ENCODE measurements at regions not wholly inside any gene's neighbourhood (a gene's known extent, or its start where the extent isn't known, plus 50 kb on each side); places are given as distances from the start of the nearest gene placed in this dataset.

DNA sequence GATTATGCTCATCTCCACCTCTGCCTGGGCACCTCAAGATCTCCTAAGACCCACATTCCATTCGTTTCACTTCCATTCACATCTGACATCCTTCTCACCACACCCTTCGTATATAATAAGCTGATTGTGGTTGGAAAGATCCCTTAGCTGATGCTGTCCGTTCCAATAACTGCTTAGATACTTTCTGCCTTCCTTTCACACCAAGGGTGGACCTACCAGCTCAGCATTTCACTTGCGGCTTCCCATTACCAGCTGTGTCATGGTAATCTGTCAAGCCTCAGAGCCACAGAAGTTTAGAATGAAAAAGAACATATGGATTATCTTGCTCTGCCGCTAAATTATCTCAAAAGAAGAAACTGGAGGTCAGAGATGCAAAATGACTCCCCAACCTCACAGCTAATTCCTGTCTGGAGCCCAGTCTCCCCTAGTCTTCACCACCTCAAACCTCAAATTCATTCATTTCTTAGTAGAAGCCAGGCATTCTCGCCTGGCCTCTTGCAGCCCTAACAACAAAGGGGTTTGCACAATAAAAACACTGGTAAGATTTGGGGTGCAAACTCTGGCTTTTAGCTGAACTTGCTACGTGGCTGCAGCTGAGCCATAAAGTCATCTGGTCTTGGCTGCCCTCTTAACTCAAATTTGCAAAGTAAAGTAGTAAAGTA is 182.8 kb upstream of the HS3ST3A1 start (continued):
- TF ChIP-seq, protein P1, sequence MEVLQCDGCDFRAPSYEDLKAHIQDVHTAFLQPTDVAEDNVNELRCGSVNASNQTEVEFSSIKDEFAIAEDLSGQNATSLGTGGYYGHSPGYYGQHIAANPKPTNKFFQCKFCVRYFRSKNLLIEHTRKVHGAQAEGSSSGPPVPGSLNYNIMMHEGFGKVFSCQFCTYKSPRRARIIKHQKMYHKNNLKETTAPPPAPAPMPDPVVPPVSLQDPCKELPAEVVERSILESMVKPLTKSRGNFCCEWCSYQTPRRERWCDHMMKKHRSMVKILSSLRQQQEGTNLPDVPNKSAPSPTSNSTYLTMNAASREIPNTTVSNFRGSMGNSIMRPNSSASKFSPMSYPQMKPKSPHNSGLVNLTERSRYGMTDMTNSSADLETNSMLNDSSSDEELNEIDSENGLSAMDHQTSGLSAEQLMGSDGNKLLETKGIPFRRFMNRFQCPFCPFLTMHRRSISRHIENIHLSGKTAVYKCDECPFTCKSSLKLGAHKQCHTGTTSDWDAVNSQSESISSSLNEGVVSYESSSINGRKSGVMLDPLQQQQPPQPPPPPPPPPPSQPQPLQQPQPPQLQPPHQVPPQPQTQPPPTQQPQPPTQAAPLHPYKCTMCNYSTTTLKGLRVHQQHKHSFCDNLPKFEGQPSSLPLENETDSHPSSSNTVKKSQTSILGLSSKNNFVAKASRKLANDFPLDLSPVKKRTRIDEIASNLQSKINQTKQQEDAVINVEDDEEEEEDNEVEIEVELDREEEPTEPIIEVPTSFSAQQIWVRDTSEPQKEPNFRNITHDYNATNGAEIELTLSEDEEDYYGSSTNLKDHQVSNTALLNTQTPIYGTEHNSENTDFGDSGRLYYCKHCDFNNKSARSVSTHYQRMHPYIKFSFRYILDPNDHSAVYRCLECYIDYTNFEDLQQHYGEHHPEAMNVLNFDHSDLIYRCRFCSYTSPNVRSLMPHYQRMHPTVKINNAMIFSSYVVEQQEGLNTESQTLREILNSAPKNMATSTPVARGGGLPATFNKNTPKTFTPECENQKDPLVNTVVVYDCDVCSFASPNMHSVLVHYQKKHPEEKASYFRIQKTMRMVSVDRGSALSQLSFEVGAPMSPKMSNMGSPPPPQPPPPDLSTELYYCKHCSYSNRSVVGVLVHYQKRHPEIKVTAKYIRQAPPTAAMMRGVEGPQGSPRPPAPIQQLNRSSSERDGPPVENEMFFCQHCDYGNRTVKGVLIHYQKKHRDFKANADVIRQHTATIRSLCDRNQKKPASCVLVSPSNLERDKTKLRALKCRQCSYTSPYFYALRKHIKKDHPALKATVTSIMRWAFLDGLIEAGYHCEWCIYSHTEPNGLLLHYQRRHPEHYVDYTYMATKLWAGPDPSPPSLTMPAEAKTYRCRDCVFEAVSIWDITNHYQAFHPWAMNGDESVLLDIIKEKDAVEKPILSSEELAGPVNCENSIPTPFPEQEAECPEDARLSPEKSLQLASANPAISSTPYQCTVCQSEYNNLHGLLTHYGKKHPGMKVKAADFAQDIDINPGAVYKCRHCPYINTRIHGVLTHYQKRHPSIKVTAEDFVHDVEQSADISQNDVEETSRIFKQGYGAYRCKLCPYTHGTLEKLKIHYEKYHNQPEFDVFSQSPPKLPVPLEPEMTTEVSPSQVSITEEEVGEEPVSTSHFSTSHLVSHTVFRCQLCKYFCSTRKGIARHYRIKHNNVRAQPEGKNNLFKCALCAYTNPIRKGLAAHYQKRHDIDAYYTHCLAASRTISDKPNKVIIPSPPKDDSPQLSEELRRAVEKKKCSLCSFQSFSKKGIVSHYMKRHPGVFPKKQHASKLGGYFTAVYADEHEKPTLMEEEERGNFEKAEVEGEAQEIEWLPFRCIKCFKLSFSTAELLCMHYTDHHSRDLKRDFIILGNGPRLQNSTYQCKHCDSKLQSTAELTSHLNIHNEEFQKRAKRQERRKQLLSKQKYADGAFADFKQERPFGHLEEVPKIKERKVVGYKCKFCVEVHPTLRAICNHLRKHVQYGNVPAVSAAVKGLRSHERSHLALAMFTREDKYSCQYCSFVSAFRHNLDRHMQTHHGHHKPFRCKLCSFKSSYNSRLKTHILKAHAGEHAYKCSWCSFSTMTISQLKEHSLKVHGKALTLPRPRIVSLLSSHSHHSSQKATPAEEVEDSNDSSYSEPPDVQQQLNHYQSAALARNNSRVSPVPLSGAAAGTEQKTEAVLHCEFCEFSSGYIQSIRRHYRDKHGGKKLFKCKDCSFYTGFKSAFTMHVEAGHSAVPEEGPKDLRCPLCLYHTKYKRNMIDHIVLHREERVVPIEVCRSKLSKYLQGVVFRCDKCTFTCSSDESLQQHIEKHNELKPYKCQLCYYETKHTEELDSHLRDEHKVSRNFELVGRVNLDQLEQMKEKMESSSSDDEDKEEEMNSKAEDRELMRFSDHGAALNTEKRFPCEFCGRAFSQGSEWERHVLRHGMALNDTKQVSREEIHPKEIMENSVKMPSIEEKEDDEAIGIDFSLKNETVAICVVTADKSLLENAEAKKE (CRISPR knock-in tag; IDR thresholded peaks at IDR 0.05): no peak
- no peak for TF ChIP-seq JUNB (IDR thresholded peaks at IDR 0.05; ENCODE audit: unreplicated experiment)

DNA sequence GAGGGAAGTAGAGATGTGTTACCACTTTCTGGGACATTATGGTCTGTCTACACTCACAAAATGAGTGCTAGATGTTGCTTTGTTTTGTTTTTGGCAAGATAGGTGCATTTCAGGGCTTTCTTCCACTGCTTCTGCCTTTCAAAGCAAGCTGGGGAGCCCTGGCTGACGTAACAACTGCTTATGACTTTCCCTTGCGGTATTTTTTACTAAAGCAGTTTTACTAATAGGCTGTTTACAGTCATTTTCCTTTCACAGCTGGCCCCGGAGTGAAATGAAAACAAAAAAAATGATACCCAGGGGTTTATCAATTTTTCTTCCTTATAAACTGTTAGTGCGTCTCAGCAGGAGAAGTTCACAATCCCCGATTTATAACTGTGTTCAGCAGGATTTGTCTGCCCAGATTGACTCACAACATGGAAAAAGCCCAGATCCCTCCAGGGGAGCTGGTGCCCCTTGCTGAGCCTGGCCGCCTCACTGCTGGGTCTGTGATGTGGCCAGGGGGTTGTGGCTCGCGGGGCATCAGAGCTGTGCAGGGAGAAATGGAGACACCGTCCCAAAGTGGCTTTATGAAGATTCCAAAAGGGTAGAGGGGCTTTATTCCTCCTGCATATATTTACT is 184.4 kb upstream of the HS3ST3A1 start:
- no peak overlapping the region for H3K4me2 ChIP-seq
- H3K27me3 Mint-ChIP-seq (ENCODE audit: insufficient read depth, low read depth, poor library complexity): no peaks in the 10 kb centered on the region

More for the DNA sequence above, 184.4 kb upstream of the HS3ST3A1 start:
- no peaks in the 10 kb centered on the region; the same call in 1 of the 2 replicates for H3K9me2 ChIP-seq (ENCODE audit: insufficient read depth)
- DNase-seq (ENCODE audit: low spot score) (no peak), ATAC-seq (no peak)
- H2AFZ ChIP-seq: no peak overlapping the region
- no peaks in the 10 kb centered on the region for H3K4me1 ChIP-seq (ENCODE audit: insufficient read depth)
- Mint-ChIP-seq H3K27ac (no peak overlapping the region), H3K4me1 (0 out of 3 replicates have a peak, but pooled peaks cover 7% of the 10 kb centered on the region), H3K9me3 (peaks cover 3% of the 10 kb centered on the region), H3K4me3 (no peak overlapping the region), H3K36me3 (ENCODE audit: low read depth) (peaks cover 2% of the 10 kb centered on the region; the same call in 2 of the 3 replicates)
- no peaks in the 10 kb centered on the region for H4K20me1 ChIP-seq (replicated peaks; ENCODE audit: insufficient read depth)
- H3F3A ChIP-seq (replicated peaks; ENCODE audit: low read depth): peaks cover 3% of the 10 kb centered on the region; the same call in 1 of the 2 replicates
- H3K27me3 ChIP-seq (ENCODE audit: insufficient read depth): no peaks in the 10 kb centered on the region
- no peak overlapping the region for H3K4me3 ChIP-seq
- no peak overlapping the region for H3K27ac ChIP-seq (ENCODE audit: low read depth)
- H3K79me2 ChIP-seq (replicated peaks; ENCODE audit: insufficient read depth): no peaks in the 10 kb centered on the region
- TF ChIP-seq, protein P1 (CRISPR knock-in tag; IDR thresholded peaks at IDR 0.05): no peak
- TF ChIP-seq, protein P2, sequence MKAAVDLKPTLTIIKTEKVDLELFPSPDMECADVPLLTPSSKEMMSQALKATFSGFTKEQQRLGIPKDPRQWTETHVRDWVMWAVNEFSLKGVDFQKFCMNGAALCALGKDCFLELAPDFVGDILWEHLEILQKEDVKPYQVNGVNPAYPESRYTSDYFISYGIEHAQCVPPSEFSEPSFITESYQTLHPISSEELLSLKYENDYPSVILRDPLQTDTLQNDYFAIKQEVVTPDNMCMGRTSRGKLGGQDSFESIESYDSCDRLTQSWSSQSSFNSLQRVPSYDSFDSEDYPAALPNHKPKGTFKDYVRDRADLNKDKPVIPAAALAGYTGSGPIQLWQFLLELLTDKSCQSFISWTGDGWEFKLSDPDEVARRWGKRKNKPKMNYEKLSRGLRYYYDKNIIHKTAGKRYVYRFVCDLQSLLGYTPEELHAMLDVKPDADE (IDR thresholded peaks at IDR 0.05): no peak
- no peak for TF ChIP-seq CREB1 (CRISPR knock-in tag; IDR thresholded peaks at IDR 0.05; ENCODE audit: low read depth)
- no peak for TF ChIP-seq ZNF331 (CRISPR knock-in tag; IDR thresholded peaks at IDR 0.05; ENCODE audit: low read depth)
- H3K36me3 ChIP-seq (ENCODE audit: insufficient read depth): 0 out of 2 replicates have a peak, but pooled peaks cover 4% of the 10 kb centered on the region

Data from GM23338 (cell line).